ENCODE measurements at regions not wholly inside any gene's neighbourhood (a gene's known extent, or its start where the extent isn't known, plus 50 kb on each side); places are given as distances from the start of the nearest gene placed in this dataset.

- TF ChIP-seq CTCF (IDR thresholded peaks at IDR 0.05; ENCODE audit: insufficient read depth, low read depth, low read length) (no peak), EZH2 (IDR thresholded peaks at IDR 0.05; ENCODE audit: insufficient read depth, low read length) (no peak)
These were observed 125.6 kb upstream of the FAM20C start for GRCh38 chr7:66741-67140.
